ENCODE measurements at regions not wholly inside any gene's neighbourhood (a gene's known extent, or its start where the extent isn't known, plus 50 kb on each side); places are given as distances from the start of the nearest gene placed in this dataset.
"Not testable (repeated sequence)": the region's sequence is repeated elsewhere in the genome, so short reads cannot be mapped to it uniquely, and the experiment has no call there.

DNA sequence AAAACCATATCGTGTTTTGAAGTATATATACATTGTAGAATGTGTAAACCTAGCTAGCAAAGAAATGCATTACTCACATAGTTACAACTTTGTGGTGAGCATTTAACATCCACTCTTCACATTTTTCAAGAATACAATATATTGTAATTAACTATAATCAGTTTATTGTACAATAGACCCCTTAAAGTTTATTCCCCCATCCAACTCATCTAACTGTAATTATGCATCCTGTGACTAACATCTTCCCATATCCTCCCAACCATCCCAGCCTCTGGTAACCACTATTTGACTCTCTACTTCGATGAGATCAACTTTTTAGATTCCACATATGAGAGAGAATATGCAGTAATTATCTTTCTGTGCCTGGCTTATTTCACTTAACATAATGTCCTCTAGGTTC, 526.4 kb downstream of the KIF20B start:
- Histone ChIP-seq H3K9me3 (no peaks in the 10 kb centered on the region), H3K27ac (no peak overlapping the region), H3K4me3 (no peak overlapping the region), H3K4me1 (no peaks in the 10 kb centered on the region), H3K27me3 (no peaks in the 10 kb centered on the region), H3K36me3 (no peaks in the 10 kb centered on the region)
- intact Hi-C loops (cut with DNase I), result no loop called here
- DNase-seq, result no peak
- TF ChIP-seq, protein P1, sequence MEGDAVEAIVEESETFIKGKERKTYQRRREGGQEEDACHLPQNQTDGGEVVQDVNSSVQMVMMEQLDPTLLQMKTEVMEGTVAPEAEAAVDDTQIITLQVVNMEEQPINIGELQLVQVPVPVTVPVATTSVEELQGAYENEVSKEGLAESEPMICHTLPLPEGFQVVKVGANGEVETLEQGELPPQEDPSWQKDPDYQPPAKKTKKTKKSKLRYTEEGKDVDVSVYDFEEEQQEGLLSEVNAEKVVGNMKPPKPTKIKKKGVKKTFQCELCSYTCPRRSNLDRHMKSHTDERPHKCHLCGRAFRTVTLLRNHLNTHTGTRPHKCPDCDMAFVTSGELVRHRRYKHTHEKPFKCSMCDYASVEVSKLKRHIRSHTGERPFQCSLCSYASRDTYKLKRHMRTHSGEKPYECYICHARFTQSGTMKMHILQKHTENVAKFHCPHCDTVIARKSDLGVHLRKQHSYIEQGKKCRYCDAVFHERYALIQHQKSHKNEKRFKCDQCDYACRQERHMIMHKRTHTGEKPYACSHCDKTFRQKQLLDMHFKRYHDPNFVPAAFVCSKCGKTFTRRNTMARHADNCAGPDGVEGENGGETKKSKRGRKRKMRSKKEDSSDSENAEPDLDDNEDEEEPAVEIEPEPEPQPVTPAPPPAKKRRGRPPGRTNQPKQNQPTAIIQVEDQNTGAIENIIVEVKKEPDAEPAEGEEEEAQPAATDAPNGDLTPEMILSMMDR (IDR thresholded peaks at IDR 0.05), result no peak
- no peak for TF ChIP-seq POLR2A (IDR thresholded peaks at IDR 0.05)
- 63 to 64% methylated on average over 2 of the region's 2 CpGs for WGBS, 2 donors

DNA sequence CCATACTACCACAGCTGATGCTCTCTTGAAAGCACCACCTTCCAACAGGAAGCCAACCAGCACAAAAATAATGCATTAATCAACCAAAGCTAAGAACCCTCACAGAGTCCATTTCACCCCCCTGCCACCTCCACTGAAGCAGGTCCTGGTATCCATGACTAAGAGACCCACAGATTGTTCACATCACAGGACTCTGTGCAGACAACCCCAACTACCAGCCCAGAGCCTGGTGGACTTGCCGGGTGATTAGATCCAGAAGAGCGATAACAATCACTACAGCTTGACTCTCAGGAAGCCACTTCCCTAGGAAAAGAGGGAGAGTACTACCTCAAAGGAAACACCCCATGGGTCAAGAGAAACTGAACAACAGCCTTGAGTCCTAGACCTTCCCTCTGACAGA, 528.1 kb downstream of the KIF20B start:
- no peak for DNase-seq
- Histone ChIP-seq H3K36me3 (no peaks in the 10 kb centered on the region), H3K27ac (no peak overlapping the region), H3K9me3 (no peaks in the 10 kb centered on the region), H3K4me3 (no peak overlapping the region), H3K27me3 (no peaks in the 10 kb centered on the region), H3K4me1 (no peaks in the 10 kb centered on the region)
- TF ChIP-seq POLR2A (IDR thresholded peaks at IDR 0.05), result no peak
- TF ChIP-seq, protein P1 (IDR thresholded peaks at IDR 0.05), result no peak
- intact Hi-C loops (cut with DNase I), result no loop called here
- WGBS, 2 donors, result 67 to 100% methylated on average over 1 to 2 of the region's 2 CpGs

DNA sequence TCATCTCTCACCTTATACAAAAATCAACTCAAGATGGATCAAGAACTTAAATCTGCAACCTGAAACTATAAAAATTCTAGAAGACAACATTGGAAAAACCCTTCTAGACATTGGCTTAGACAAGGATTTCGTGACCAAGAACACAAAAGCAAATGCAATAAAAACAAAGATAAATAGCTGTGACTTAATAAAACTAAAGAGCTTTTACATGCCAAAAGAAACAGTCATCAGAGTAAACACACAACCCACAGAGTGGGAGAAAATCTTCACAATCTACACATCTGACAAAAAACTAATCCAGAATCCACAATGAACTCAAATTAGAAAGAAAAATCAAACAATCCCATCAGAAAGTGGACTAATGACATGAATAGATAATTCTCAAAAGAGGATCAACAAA, 532.4 kb downstream of the KIF20B start:
- H3K4me1 ChIP-seq; DNase-seq; H3K27me3 ChIP-seq; H3K4me3 ChIP-seq; H3K9me3 ChIP-seq; H3K27ac ChIP-seq; intact Hi-C loops (cut with DNase I); H3K36me3 ChIP-seq: not testable (repeated sequence)
- 14 to 37% methylated on average over 1 of the region's 1 CpG for WGBS, 2 donors

DNA sequence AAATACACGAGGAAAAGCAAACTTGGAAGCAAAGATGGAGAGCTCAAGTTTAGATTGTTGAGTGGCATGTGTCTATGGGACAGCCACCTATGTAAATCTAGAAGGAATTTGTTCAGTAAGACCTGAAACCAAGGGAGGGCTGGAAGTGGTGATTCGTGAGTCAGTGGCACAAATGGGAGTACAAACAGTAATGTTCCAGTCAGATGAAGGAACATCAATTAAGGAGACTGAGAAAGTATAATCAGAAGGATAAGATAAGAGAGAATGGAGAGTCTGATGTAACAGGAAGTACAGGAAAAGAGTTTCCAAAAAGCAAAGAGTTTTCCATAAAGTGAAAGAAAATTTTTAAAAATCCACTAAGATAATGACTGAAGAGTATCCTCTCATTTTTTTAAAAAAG, 544.2 kb downstream of the KIF20B start:
- TF ChIP-seq POLR2A (IDR thresholded peaks at IDR 0.05), result no peak
- TF ChIP-seq, protein P1 (IDR thresholded peaks at IDR 0.05), result no peak
- H3K4me1 ChIP-seq, result no peaks in the 10 kb centered on the region
- H3K27ac ChIP-seq, result no peak overlapping the region
- intact Hi-C loops (cut with DNase I), result no loop called here
- no peak overlapping the region for H3K4me3 ChIP-seq
- WGBS, 2 donors, result 47 to 65% methylated on average over 2 of the region's 2 CpGs
- H3K27me3 ChIP-seq, result no peaks in the 10 kb centered on the region
- no peaks in the 10 kb centered on the region for H3K9me3 ChIP-seq
- DNase-seq, result no peak
- no peaks in the 10 kb centered on the region for H3K36me3 ChIP-seq

DNA sequence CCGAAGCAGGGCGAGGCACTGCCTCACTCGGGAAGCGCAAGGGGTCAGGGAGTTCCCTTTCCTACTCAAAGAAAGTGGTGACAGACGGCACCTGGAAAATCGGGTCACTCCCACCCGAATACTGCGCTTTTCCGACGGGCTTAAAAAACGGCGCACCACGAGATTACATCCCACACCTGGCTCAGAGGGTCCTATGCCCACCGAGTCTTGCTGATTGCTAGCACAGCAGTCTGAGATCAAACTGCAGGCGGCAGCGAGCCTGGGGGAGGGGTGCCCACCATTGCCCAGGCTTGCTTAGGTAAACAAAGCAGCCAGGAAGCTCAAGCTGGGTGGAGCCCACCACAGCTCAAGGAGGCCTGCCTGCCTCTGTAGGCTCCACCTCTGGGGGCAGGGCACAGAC, 549.4 kb downstream of the KIF20B start:
- H3K4me3 ChIP-seq; DNase-seq; H3K4me1 ChIP-seq; H3K27ac ChIP-seq; H3K36me3 ChIP-seq; intact Hi-C loops (cut with DNase I); H3K9me3 ChIP-seq; H3K27me3 ChIP-seq: not testable (repeated sequence)
- WGBS, 2 donors, result 92 to 94% methylated on average over 10 to 14 of the region's 16 CpGs

DNA sequence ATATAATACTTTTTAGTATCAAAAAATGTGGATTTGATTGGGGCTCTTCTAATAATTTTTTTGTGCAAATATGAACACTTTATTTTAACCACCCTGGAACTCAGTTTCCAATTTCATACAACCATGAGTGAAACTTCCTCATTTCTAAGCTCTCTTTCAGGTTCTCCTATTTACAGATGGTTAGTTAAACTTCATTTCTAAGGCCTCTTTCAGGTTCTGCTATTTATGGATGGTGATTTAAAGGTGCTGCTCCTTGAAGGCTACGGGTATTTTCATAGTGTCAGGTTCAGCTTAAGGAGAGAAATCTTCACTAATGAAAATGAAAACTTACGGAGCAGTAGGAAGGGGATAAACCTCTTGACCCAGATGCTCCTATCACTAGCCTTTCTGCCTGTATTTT, 568.3 kb downstream of the KIF20B start:
- no peak for TF ChIP-seq POLR2A (IDR thresholded peaks at IDR 0.05)
- TF ChIP-seq, protein P1 (IDR thresholded peaks at IDR 0.05), result no peak
- WGBS, 2 donors, result 69 to 76% methylated on average over 2 of the region's 2 CpGs
- intact Hi-C loops (cut with DNase I), result no loop called here
- no peaks in the 10 kb centered on the region for H3K36me3 ChIP-seq
- H3K9me3 ChIP-seq, result no peaks in the 10 kb centered on the region
- DNase-seq, result no peak
- no peak overlapping the region for H3K27ac ChIP-seq
- no peaks in the 10 kb centered on the region for H3K4me1 ChIP-seq
- no peak overlapping the region for H3K4me3 ChIP-seq
- no peaks in the 10 kb centered on the region for H3K27me3 ChIP-seq
